C4-2B (cell line): ENCODE measurements at regions not wholly inside any gene's neighbourhood (a gene's known extent, or its start where the extent isn't known, plus 50 kb on each side); places are given as distances from the start of the nearest gene placed in this dataset.

Experiments
- ZFX ChIP-seq: fragments of 450-650 bp; IDR thresholded peaks from 2 replicates; pipeline ENCODE4 v1.6.1; 2017
- TF ChIP-seq, protein P1 (sequence below): fragments of 450-650 bp; conservative IDR thresholded peaks from 2 replicates; pipeline ENCODE4 v1.5.1; 2017; ENCODE audit warnings: mild to moderate bottlenecking

DNA sequence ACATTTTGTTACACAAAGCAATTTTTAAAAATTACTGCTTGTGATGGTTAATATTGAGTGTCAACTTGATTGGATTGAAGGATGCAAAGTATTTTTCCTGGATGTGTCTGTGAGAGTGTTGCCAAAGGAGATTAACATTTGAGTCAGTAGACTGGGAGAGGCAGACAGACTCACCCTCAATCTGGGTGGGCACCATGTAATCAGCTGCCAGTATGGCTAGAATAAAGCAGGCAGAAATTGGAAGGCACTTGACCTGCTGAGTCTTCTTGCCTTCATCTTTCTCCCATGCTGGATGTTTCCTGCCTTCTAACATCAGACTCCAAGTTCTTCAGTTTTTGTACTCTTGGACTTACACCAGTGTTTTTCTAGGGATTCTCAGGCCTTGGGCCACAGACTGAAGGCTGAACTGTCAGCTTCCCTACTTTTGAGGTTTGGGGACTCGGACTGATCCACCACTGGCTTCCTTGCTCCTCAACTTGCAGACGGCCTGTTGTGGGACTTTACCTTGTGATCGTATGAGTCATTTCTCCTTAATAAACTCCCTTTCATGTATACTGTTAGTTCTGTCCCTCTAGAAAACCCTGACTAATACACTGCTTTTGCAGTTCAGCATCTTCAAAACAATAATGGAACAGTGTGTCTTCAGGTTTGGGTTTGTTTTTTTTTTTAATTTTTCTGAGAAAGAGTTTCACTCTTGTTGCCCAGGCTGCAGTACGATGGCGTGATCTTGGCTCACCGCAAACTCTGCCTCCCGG, 244.1 kb upstream of the SEMA3C start:
- no peak for TF ChIP-seq ZFX
- TF ChIP-seq, protein P1, sequence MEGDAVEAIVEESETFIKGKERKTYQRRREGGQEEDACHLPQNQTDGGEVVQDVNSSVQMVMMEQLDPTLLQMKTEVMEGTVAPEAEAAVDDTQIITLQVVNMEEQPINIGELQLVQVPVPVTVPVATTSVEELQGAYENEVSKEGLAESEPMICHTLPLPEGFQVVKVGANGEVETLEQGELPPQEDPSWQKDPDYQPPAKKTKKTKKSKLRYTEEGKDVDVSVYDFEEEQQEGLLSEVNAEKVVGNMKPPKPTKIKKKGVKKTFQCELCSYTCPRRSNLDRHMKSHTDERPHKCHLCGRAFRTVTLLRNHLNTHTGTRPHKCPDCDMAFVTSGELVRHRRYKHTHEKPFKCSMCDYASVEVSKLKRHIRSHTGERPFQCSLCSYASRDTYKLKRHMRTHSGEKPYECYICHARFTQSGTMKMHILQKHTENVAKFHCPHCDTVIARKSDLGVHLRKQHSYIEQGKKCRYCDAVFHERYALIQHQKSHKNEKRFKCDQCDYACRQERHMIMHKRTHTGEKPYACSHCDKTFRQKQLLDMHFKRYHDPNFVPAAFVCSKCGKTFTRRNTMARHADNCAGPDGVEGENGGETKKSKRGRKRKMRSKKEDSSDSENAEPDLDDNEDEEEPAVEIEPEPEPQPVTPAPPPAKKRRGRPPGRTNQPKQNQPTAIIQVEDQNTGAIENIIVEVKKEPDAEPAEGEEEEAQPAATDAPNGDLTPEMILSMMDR: no peak
